Endothelial cell of umbilical vein (primary cell): ENCODE measurements at regions not wholly inside any gene's neighbourhood (a gene's known extent, or its start where the extent isn't known, plus 50 kb on each side); places are given as distances from the start of the nearest gene placed in this dataset.

Experiments used
- EZH2 ChIP-seq: IDR thresholded peaks from 2 replicates; pipeline ENCODE4 v1.6.1; 2012; ENCODE audit warnings: borderline replicate concordance, low read depth, mild to moderate bottlenecking, moderate library complexity, low read length, inconsistent platforms; ENCODE audit not compliant: severe bottlenecking
- POLR2A ChIP-seq: IDR thresholded peaks from 2 replicates; pipeline ENCODE4 v1.6.1; 2012; ENCODE audit warnings: low read depth, mild to moderate bottlenecking, control low read depth, low read length
- POLR2AphosphoS5 ChIP-seq: IDR thresholded peaks from 2 replicates; pipeline ENCODE4 v1.6.1; 2012; ENCODE audit warnings: low read depth, mild to moderate bottlenecking, control low read depth, low read length, moderate library complexity; ENCODE audit not compliant: insufficient read depth
- TF ChIP-seq, protein P1 (sequence below), 2 donors: IDR thresholded peaks; 1 replicate in 1 of 2; 2 replicates in 1 of 2; pipeline ENCODE4 v1.5.1; 2011; ENCODE audit warnings: low read length in 2 of 2, mild to moderate bottlenecking in 2 of 2, moderate library complexity in 2 of 2, control low read depth in 1 of 2, inconsistent platforms in 1 of 2, low read depth in 1 of 2; ENCODE audit not compliant: insufficient read depth in 1 of 2; ENCODE audit errors: extremely low read depth in 1 of 2

DNA sequence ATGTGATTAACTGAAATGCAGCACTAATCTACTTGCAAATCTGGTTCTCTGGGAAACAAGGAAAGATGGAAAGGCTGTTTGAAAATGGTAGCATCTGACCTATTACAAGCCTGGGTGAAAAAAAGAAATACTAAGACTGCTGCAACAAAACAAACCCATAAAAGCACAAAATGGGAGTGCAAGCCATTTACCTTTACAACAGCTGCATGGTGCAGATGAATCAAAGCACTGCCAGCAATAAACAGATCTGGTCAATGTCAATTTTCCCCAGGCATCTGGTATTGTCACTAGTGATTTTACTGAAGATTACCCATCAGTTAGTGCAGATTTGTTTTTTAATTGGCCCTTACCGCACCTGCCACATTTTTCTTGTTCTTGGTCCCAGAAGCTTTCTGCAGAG, 1341.7 kb downstream of the PLA2G4A start:
- no peak for TF ChIP-seq EZH2
- TF ChIP-seq, protein P1, sequence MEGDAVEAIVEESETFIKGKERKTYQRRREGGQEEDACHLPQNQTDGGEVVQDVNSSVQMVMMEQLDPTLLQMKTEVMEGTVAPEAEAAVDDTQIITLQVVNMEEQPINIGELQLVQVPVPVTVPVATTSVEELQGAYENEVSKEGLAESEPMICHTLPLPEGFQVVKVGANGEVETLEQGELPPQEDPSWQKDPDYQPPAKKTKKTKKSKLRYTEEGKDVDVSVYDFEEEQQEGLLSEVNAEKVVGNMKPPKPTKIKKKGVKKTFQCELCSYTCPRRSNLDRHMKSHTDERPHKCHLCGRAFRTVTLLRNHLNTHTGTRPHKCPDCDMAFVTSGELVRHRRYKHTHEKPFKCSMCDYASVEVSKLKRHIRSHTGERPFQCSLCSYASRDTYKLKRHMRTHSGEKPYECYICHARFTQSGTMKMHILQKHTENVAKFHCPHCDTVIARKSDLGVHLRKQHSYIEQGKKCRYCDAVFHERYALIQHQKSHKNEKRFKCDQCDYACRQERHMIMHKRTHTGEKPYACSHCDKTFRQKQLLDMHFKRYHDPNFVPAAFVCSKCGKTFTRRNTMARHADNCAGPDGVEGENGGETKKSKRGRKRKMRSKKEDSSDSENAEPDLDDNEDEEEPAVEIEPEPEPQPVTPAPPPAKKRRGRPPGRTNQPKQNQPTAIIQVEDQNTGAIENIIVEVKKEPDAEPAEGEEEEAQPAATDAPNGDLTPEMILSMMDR (IDR thresholded peaks at IDR 0.05; ENCODE audit: extremely low read depth in 1 of 2, insufficient read depth in 1 of 2, low read depth in 1 of 2, low read length in 2 of 2): no peak
- TF ChIP-seq POLR2A: no peak
- TF ChIP-seq POLR2AphosphoS5: no peak
